ENCODE measurements at regions not wholly inside any gene's neighbourhood (a gene's known extent, or its start where the extent isn't known, plus 50 kb on each side); places are given as distances from the start of the nearest gene placed in this dataset.
"Not testable (repeated sequence)": the region's sequence is repeated elsewhere in the genome, so short reads cannot be mapped to it uniquely, and the experiment has no call there.

DNA sequence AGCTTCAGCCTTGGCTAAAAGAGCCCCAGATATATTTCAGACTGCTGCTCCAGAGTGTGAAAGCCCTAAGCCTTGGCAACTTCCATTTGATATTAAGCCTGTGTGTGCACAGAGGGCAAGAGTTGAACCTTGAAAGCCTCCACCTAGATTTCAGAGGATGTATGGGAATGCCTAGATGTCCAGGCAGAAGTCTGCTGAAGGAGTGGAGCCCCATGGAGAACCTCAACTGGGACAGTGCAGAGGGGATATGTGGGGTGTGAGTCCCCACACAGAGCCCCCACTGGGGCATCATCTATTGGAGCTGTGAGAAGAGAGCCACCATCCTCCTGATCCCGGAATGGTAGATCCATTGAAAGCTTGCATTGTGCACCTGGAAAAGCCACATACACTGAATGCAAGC, 1784.8 kb upstream of the CDH9 start:
- DNase-seq = no peak

DNA sequence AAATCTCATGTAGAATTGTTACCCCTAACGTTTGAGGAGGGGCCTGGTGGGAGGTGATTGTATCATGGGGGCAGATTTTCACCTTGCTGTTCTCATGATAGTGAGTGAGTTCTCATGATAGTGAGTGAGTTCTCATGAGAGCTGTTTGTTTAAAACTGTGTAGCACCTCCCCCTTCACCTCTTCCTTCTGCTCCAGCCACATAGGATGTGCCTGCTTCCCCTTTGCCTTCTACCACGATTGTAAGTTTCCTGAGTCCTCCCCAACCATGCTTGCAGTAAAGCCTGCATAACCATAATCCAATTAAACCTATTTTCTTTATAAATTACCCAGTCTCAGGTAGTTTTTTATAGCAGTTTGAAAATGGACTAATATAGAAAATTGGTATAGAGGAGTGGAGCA, 1783.7 kb upstream of the CDH9 start:
- no peak for DNase-seq

DNA sequence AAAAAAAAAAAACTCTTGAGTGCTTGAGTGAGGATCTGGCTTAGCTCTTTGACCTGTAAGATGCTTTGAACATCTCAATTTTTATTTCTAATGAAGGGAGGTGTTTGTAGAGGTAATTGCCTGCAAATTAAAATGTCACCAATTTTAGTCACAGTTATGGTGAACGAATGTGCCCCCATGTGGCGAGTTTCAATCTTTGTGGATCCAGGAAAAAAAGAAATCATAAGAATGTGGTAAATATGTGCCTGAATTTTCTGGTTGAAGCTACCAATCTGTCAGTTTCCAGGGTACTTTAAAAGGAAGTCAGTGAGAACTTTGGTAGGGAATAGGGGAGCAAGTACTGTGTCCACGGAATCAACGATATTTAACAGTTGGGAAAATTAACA, 1772.4 kb upstream of the CDH9 start:
- no peak for DNase-seq

DNA sequence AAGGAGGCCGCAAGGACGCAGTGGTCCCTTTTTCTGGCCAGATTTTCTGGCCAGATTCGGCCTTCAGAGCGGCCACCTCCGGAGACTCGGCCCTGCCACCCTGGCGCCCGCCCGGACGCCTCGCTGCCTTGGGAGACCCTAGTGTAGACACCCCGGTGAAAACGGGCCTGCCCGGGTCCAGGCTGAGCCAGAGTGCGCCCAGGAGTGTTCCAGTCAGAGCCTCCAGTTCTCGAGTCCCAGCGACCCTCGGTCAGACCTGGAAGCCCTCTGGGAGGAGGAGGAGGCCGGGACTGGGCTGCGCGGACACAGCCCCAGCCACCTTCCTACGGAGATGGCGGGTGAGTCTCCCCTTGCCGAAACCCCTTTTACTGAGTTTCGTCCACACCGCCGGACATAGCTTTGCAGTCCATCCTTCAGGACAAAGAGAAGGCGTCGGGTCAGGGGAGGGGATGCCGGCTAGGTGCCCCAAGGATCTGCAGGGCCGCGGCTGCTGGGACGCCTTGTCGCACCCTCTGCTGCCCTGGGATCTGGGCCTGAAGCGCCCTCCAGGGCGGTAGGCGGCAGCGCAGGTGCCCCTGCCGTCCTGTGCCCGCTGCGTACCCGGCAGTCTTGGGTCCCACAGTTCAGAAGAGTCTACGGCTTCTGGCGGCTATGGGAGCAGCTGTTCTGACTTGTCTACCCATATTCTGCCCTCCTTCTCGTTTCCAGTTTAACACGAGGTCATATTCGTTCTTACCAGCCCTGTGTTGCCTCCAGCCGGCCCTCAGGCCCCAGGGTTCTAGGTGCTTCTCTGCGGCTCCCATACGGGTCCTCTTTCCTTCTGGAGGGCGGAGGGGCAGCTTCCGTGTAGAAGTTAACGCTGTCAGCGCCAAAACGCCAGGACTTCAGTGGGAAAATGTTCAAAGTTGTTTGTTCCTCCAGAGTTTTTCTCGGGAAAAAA, 1771.7 kb upstream of the CDH9 start:
- no peak for DNase-seq

DNA sequence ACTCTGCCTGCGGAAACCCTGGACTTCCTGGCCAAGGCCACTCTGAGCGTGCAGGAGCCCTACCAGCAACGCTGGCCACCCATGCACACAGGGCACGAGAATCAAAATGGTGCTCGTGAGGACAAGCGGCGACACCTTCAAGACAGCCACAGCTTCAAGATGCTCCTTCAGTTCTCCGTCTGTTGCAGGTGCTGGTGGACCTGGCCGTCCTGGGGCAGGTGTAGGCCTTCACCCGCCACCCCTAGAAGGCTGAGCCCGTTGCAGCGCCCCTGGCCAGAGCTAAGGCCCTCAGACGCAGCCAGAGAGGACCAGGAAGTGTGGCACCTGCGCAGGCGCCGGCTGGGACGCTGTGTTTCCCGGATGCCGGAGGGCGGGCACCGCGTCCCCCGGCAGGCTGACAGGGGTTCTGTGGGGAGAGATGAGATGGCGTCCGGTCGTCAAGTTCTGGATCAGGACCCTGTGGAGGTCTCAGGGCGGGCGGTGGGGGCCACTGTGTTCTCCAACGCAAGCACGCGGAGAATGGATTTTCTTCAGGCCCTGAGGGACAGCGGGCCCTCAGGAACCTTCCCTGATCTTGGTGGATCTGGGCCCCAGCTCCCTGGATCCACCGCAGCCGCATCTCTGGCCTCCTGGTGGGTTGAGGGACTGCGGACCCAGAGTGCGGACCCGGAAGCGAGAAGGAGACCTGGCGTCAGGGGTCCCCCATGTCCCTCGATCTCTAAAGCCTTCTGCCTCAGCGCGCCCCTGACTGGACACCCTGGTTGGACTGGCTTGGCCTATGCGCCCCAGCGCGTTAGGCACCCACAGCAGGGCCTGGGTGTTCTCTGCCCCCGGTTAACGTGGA, 1770.8 kb upstream of the CDH9 start:
- no peak for DNase-seq

DNA sequence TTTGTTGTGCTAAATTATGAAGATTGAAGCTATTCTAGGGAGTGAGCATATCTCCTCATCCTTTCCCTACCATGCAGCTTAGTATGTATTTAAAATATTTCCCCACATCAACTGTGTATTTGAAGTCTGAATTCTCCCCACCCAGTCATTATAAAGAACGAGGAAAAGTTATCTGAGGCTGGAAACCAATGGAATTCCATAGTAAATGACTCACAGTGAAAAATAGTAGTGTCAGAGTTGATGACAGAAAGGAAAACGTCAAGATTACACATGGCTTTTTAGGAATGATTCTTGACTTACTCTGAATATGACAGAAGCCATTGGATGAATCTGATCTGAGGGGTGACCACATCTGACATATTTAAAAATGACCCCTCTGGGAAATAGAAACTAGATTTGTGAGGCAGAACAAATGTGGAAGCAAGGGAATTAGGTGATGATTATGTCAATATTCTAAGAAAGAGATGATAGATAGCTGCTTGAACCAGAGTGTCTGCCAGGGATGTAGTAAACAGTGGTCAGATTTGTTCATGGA, 1768.9 kb upstream of the CDH9 start:
- DNase-seq = no peak

DNA sequence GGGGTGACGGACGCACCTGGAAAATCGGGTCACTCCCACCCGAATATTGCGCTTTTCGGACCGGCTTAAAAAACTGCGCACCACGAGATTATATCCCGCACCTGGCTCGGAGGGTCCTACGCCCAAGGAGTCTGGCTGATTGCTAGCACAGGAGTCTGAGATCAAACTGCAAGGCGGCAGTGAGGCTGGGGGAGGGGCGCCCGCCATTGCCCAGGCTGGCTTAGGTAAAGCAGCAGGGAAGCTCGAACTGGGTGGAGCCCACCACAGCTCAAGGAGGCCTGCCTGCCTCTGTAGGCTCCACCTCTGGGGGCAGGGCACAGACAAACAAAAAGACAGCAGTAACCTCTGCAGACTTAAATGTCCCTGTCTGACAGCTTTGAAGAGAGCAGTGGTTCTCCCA, 1760.6 kb upstream of the CDH9 start:
- DNase-seq = not testable (repeated sequence)

DNA sequence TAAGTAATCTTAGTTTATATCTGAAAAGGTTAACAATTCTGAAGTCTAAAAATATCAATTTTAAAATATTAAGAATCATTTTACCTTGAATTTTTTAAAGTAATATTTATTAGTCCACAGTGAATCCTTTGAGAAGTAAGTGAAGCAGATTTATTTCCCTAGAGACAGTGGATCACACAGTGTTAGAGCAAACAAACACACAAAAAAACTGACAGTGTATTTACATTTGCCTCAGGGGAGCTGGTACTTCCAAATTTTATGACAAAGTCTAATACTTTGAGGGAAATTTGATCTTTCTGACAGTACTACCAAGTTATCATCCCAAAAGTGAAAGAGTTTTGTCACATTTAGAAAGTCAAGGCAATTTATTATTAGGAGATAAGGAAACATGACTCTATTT, 1750.6 kb upstream of the CDH9 start:
- DNase-seq = no peak

DNA sequence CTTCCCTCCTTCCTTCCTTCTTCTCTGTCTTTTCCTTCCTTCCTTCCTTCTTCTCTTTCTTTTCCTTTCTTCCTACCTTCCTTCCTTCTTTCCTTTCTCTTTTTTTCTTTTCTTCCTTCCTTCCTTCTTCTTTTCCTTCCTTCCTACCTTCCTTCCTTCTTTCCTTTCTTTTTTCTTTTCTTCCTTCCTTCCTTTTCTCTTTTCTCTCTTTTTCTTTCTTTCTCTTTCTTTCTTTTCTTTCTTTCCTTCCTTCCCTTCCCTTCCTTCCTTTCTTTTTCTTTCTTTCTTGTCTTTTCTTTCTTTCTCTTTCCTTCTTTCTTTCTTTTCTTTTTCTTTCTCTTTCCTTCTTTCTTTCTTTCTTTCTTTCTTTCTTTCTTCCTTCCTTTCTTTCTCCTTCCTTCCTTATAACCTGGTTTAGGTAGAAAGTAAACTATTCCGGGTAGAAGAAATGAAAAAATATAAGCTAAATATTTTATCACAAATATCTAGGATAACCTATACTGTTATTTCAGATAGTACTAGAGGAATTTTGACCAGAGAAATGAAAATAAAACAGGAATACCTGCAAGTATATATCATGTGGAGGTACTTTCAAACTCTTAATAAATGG, 1741.8 kb upstream of the CDH9 start:
- DNase-seq = no peak

DNA sequence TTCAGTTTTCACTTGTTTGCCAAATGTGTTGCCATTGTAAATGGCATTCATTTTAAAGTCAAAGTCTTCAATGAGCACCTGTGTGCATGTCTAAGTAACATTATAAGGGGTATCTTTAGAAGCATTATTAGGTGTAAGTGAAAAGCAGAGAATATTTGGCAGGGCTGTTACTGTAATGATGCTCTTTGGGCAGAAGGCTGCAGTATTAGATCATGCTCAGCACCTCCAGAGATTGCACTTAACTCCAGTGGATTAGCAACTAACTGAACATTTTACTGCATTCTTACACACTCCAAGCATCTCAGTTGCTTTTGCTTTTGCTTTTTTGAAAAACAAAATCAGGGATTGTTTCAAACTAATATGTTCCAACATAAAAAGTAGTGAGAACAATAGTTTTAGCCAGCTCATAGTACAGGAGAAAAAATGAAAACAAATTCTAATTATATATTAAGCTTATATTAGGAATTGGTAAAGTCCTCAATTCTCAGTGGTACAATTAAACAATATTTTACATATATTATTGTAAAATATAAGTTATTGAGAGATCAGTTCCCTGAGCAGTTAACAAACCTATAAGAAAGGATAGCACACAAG, 1740.9 kb upstream of the CDH9 start:
- DNase-seq = no peak

DNA sequence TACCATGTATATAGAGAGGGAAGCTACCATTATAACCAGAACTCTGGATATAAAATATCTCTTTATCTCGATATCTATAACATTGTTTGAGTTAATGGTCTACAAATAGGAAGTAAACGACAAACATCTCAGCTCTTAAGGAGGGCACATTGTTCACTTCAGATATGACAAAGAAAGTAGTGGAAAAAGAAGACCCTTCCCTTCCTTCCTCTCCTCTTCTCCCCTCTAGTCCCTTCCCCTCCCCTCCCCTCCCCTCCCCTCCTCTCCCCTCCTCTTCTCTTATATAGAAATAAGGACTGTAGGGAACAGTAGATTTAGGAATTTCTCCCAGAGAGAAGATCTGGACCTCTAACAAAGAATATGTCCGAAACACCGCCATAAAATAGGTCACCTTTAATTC, 1731.9 kb upstream of the CDH9 start:
- DNase-seq = no peak

DNA sequence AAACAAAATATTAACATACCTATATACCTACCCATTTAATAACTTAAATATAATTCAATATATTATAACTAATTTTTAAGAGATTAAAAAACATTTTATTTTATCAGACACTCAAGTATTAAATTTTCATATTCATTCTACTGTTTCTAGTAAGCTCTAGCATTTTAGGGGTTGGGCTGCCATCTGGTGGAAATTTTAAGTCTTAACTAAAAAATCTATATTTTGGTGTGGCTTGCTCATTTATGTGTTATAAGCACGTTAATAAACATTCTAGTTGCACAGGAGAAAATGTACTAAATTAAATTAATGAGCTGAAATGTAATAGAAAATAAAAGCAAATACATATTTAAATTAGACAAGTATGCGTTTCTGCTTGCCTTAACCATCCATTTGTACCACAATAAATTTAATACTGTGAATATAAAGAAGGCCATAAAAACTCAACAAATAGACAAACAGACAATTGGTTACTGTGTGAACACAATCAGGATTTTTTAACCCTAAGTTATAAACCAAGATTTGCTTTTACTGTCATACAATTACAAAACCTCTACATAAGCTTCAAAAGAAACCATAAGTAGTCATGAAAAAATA, 1728.3 kb upstream of the CDH9 start:
- no peak for DNase-seq

DNA sequence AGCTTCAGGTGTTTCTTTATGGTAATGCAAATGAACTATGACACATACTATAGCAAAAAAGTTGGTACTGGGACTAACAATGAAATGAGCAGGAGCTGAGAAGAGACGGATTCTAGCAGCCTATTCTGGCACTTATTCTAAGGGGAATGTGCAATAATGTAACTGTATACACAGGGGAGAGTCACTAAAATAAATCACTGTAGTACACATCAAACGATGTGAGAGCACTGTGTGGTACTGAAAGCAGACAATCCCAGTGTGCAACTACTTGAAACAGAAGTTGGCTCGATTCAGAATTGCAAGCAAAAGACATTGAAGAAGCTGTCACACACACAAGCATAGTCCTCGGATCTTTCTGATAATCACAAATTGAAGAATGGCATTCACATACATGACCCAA, 1713.0 kb upstream of the CDH9 start:
- DNase-seq = no peak

DNA sequence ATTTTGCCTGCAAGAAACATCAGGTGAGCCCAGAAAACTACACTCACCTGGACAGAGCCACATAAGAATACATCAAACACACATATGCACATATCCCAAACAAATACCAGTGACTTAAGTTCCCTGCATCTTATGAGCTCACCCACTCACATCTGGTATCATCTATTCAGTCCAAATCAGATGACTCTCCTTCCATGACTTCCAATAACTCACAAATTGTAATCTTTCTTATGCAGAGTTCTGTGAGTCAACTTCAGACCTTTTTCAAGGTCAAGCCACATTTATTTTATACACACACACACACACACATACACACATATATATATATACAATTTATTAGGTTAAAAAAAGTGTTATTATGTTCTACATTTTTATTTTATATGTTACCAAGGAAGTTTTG, 1711.9 kb upstream of the CDH9 start:
- no peak for DNase-seq

DNA sequence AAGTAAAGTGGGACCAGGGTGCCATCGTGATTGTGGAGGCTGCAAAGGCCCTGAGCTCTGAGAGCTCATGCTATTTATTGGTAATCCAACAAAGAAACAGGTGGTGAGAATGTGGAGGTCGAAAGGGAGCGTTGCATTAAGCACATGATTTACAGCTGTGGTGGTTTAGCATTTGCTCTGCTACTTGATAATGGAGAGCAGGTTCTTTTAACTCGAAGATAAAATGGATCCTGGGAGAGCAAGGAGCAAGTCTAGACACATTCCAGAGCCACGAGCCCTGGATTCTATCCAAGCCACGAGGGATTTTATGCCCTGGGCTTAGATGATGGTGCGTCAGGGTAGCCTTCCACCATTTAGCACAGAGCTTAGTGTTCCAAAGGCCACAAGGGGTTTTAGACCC, 1710.1 kb upstream of the CDH9 start:
- DNase-seq = no peak

DNA sequence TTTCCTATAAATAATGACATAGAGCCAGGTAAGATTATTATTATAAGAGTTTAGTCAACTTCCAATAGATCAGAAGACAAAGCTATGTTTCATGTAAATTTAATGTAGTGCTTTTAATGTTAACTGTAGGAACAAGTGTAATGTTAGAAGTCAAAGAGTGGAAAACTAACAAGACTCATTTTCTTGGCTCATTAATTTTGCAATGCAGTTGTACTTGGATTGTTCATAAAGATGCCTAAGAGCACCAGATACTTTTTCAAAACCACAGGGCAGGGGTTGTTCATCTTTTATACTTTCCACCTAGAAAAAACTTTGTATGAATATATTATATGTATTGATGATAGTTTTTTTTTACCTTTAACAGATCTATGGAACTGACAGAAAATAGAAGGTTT, 1705.3 kb upstream of the CDH9 start:
- no peak for DNase-seq

DNA sequence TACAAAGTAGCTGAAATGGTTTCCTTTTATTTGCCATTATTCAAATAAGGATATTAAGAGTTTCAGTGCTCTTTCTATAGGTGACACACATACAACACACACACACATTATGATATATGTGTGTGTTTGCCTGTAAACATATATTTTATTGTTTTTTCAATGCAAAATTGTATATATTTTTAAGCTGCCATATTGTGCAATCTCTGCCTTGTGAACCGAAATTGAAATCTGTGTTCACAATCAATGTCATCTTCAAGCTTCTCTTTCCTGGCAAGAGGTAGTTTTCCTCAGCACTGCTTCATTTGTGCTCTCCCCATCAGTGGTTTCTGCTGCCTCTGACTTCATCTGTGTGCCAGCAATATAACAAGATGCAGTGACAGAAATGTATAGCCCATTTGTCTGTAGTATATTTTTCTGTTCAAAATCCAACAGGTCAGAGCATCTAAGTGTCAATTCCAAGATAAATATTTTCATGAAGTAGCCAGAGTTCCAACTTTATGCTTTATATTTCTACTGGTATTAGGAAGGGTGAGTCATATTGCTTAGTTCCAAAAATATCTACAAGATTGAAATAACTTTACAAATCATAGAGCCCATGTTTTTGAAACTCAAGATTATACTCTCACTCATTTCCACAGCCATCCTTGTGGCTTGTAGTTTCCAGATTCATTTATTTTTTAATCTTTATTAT, 1704.8 kb upstream of the CDH9 start:
- DNase-seq = no peak

DNA sequence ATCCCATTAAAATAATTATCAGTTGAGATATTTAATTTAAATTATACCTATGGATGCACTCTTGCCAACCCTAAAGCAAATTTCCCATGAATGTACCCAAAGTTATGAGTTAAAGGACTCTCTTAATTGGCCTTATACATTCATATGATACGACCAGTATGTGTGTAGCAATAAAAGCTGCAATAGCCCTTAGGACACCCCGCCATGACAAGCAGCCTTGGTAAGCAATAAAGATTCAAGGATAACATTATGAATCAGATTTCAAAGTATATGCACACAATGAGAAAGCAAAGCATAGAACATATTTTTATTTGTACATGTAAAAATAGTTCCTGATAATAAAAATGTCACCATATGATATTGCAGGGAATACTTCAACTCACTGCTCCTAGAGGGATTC, 1699.3 kb upstream of the CDH9 start:
- no peak for DNase-seq

DNA sequence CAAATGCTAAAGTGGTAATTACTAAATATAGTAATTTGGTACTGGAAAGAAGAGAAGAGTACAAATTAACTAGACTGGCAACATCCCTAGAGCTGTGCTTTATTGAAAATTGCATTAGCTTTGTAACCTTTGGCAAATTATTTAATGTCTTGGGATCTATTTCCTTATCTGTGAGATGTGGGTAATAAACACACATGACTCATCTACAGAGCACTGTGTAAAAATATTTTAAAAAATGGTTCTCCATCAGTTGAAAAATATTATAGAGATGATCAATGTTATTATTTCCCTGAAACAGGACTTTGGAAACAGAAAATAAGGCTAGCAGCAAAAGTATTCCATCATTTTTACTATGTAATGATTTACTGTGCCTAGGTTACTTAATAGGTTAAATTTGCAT, 1698.8 kb upstream of the CDH9 start:
- DNase-seq = no peak

DNA sequence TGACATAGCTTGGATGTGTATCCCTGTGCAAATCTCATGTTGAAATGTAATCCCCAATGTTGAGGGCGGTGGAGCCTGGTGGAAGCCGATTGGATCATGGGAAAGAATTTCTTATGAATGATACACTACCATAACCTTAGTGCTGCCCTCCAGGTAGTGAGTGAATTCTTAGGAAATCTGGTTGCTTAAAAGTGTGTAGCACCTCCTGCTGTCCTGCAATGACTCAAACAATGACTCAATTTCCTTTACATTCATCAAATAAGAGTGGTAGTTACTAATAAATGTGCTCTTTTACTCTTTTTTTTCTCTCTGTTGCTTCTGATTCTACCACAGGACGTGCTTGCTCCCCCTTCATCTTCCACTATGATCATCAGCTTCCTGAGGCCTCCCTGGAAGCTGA, 1696.0 kb upstream of the CDH9 start:
- DNase-seq = no peak

DNA sequence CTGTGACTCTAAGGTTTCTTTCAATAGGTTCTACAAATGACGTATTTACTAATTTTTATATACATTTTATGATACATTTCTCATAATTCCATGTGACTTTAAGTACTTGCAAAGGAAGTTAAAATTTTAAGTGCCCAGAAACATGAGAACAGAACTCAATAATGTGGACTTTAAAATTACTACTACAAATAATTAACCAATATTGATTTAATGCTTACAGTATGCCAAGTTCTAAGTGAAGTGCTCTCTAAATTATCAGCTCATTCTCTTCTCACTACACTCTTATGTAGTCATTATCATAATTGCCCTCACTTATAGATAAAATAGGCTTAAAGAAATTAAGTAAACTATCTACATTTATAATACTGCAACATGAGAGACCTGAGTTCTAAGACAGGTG, 1690.7 kb upstream of the CDH9 start:
- DNase-seq = no peak

DNA sequence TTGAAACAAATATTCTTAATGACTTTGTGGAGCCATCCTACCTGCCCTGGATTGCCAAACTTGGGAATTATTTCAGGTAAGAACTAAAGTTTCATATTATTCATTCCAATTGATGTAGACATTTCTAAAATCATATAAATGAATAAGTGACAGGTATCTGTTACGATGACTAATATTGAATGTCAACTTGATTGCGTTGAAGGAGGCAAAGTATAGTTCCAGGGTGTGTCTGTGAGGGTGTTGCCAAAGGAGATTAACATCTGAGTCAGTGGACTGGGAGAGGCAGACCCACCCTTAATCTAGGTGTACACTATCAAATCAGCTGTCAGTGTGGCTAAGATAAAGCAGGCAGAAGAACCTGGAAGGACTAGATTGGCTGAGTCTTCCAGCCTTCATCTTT, 1688.4 kb upstream of the CDH9 start:
- no peak for DNase-seq

All from effector CD8-positive, alpha-beta T cell (primary cell).